NCI-H187 (cell line): ENCODE measurements at regions not wholly inside any gene's neighbourhood (a gene's known extent, or its start where the extent isn't known, plus 50 kb on each side); places are given as distances from the start of the nearest gene placed in this dataset.
A peak's percentile ranks its signal among the peaks of the same experiment; 100 is the strongest.
"Not testable (repeated sequence)": the region's sequence is repeated elsewhere in the genome, so short reads cannot be mapped to it uniquely, and the experiment has no call there.

Source experiments
- DNase-seq, 2 experiments: peaks; one replicate each; lab custom pipeline; 2025; lab: John Stamatoyannopoulos, UW

DNA sequence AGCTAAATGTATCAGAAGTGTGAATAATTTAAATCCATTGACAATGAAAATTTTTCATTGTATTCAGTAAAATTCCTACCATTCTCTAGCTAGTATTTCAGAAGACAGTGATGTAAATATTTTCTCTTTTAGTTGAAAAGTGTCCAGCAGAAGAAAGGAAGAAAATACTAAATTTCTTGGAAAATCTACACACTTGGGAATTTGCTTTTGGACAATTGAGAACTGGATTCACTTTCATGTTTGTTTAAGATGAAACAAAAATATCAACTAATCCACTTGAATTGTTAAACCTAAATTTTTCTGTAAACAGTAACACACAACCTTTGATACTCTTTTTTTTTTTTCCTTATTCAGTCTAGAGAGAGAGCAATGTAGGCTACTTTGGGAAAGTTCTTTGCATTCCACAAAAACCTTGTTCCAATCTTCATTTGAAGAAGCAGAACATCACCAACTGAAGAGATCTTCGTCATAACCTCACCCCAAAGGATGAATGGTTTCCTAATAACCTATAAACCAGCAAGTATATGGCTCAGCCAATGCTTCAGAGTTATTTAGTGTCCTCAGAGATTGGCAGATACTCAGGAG is 155.1 kb upstream of the GORAB start:
- no peak for DNase-seq

DNA sequence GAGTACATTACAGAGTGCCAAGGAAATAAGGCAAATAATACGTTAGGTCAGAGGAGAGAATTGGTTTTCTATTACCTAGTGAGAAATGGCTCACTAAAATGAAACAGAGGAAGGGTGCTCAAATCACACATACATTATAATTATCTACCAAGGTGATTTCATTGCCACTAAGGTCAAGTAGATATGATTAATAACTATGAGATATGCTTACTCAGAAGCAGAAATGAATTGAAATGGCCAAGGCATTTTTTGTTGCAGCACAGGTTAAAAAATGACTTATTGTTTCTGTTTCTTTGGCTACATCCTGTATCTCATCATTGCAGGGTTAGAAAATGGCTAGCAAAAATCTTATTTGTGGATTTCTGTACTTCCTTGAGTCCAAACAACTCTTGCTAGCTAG is 154.5 kb upstream of the GORAB start:
- no peak for DNase-seq

GRCh38 chr1:170377896-170378634 is 153.9 kb upstream of the GORAB start:
- DNase-seq: no peak

- no peak for DNase-seq
Measured at GRCh38 chr1:170385750-170386149, 146.2 kb upstream of the GORAB start.

- no peak for DNase-seq
Measured at GRCh38 chr1:170388489-170388888, 143.5 kb upstream of the GORAB start.

DNA sequence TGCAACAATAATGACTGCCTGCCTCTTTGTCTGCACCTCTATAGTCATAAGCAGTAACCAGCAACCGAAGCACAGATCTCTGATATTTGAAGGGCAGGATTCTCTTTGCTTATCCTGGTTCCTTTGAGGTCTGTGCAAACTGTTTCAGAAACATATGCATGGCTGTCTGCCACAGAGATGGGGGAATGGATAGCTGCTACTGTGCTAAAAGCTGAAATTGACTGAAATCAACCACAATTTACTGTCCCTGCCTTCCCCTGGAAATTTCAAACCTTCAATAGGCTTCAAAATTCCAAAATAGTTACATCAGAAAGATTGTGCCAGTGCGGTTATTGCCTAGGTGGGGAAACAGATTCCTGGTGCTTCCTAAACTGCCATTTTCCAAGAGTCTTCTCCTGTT is 136.8 kb upstream of the GORAB start:
- DNase-seq: no peak

DNA sequence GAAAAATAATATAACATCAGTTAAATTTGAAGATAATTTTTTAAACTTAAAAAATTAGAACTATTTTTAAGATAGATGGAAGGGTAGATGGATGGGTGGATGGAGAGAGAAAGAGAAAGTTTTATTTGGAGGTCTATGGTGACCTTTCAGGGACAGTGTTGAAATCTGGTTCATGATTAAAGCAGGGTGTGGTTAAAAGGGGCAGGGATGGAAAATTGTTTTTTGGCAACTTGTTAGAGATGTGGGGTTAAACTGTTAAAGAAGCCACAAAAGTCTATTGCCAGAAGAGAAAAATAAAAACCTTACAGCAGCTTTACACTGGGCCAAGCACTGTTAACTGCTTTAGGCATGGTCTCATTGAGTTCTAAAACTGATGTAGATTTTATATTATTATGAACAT is 134.9 kb upstream of the GORAB start:
- DNase-seq: no peak

DNA sequence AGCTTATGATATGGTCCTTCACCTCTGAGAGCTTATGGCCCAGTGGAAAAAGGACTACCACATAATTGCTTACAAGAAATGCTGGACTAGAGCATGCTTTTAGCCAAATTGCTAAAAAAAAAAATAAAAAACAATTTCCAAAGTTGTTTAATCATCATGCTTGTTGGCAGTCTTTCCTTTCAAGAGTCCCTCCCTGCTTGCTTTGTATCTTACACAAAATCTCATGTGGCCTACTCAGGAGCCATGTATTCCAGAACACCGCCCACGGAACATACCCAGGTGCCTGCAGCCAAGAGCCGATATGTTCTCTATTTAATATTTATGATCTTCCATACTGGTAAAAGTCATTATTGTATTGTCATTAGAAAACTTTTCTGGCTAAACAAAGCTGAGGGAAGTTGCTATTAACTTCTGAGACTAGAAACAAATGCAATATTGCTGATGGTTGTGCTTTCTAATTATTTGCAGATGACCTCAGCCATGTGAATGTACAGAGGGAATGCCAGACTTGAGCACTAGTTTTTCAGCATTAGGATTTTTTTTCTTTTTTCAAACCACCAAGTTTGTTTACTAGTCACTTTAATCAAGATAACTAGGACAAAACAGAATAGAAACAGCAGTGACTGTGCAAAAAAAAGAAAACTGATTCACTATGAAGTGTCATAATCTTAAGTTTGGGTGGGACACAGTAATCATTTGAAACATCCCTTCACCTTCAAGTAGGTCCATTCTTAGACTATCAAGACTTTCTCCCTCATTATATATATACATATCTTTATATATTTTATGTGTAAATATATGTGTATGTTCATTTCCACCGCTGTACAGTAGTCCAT is 129.3 kb upstream of the GORAB start:
- DNase-seq: no peak

DNA sequence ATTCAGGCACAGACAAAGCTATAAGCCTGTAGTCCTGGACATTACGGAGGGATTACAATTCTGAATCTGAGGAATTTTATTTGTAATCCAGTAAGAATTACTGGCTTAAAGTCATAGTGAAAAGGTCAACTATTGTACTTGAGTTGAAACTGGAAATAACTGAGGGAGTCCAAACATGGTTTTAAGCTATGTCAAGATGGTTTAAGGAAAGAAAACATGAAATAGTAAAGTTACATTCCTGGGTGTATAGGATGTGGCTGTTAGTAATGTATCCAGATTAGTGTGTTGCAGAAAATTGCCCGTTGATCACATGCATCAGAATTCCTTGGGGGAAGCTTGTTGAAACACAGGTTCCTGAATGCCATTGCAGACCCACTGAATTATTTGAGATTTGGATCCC is 124.8 kb upstream of the GORAB start:
- DNase-seq: no peak

- no peak for DNase-seq
Measured at GRCh38 chr1:170407581-170407980, 124.4 kb upstream of the GORAB start.

GRCh38 chr1:170410401-170411166 is 121.4 kb upstream of the GORAB start:
- DNase-seq: no peak

- no peak for DNase-seq
Measured at GRCh38 chr1:170414989-170415709, 116.8 kb upstream of the GORAB start.

- peak; percentile 78 to 81 for DNase-seq
Measured at GRCh38 chr1:170415710-170416372, 116.1 kb upstream of the GORAB start.

DNA sequence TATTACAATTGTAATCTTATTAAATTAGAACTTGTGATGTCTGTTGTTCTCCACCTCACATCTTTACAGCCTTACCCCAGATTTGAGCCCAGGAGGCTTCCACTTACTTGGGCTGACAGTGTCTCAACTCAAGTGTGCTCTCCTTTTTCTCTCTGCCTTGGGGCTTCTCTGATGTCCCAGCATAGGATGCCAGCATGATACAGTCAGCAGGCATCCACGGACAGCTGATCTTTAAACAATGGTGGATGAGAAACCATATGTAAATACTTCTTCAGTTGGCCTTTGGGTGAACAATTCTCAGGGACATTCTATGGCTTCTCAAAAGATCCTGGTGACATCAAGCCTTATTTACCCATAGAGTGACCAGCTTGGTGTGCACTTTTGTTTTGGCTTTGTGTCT is 107.6 kb upstream of the GORAB start:
- no peak for DNase-seq

DNA sequence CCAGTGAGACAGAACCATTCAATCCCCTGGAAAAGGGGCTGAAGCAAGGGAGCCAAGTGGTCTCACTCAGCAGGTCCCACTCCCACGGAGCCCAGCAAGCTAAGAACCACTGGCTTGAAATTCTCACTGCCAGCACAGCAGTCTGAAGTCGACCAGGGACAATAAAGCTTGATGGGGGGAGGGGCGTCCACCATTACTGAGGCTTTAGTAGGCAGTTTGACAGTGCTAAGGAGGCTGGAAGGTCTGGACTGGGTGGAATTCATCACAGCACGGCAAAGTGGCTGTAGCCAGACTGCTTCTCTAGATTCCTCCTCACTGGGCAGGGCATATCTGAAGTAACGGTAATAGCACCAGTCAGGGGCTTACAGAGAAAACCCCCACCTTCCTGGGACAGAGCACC is 105.4 kb upstream of the GORAB start:
- DNase-seq: no peak

- DNase-seq: peak in 1 of 2 experiments; percentile 79
Measured at GRCh38 chr1:170427002-170427401, 105.0 kb upstream of the GORAB start.

DNA sequence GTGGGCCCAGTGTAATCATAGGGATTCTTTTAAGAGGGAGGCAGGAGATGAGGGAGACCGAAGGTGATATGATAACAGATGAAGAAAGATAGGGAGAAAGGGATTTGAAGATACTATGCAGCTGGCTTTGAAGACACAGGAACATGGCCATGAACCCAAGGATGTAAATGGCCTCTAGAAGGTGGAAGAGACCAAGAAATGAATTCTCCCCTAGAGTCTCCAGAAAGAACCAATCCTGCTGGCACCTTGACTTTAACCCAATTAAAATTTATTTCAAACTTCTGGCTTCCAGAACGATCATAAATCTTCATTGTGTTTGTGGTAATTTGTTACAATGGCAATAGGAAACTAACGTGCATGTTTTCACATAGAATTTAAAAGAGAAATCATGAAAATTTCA is 95.0 kb upstream of the GORAB start:
- DNase-seq: no peak

DNA sequence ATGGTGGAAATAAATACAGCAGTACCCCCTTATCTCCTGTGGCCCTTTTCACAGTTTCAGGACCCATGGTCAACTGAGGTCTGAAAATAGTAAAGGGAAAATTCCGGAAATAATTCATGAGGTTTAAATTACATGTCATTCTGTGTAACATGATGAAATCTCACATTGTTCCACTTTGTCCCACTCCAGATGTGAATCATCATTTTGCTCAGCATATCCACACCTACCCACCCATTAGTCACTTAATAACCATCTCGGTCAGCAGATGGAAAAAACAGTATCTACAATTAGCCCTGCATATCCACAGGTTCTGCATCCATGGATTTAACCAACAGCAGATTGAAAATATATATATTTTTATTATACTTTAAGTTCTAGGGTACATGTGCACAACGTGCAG is 86.9 kb upstream of the GORAB start:
- DNase-seq: no peak

DNA sequence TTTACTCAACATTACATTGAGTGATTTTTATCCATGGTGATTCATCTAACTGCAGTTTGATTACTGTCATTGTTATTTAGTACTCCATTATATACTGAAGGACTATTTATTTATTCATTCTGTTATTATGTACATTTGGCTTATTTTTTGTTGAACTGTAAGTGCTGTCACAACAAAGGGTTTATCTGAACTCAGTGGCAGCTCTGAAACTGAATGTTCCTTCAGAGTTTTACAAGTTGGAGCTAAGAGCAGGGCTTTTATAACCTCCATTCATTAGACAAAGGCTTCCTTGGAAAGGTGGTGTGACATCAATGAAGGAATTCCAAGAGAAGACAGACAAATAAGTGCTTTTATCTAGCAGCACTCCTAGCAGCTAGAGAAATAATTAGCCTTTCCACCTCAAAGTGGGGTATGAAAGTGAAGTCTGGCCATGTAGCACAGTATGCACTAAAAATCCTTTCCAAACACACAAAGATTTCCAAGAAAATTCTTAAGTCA is 83.3 kb upstream of the GORAB start:
- DNase-seq: no peak

- not testable (repeated sequence) for DNase-seq
Measured at GRCh38 chr1:170457325-170458050, 74.5 kb upstream of the GORAB start.
